GM12872 (cell line): ENCODE measurements at regions not wholly inside any gene's neighbourhood (a gene's known extent, or its start where the extent isn't known, plus 50 kb on each side); places are given as distances from the start of the nearest gene placed in this dataset.

ENCODE experiments used
- TF ChIP-seq, protein P1 (sequence below): IDR thresholded peaks from 3 replicates; pipeline ENCODE4 v1.5.1; 2011; ENCODE audit warnings: low read depth, mild to moderate bottlenecking, low read length, moderate library complexity; ENCODE audit not compliant: insufficient read depth

DNA sequence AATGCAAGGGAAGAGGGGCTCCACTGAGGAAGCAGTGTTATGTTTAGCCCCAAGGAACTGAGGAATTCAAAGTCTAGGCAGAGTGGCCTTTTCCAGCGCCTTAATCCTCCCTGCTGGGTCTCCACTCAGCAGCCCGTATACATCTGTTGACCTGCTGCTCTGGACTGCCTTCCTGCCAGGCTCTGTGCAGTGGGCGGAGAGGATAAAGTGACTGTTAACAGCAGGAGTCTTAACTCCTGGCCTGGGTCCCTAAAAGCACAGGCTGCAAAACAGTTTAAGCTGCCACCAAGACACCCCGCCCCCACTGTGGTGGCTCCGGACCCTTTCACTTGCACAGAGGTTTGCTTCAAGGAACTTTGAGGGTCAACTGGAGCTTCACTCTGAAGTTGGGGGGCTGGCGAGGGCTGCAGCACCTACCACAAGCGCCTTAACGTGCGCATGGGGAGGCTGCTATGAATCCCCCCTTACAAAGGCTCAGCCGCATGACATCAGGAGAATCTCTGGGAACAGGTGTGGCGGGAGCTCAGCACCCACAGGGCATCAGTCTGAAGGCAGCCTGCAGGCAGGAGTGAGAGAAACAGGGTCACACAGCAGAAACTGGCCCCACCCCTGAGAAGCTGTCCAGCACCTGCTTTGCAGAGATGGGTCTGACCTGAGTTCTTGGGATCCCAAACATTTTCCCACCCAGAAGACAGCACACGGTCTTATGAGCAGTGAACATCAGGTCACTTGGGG, 358.2 kb upstream of the GATB start:
- TF ChIP-seq, protein P1, sequence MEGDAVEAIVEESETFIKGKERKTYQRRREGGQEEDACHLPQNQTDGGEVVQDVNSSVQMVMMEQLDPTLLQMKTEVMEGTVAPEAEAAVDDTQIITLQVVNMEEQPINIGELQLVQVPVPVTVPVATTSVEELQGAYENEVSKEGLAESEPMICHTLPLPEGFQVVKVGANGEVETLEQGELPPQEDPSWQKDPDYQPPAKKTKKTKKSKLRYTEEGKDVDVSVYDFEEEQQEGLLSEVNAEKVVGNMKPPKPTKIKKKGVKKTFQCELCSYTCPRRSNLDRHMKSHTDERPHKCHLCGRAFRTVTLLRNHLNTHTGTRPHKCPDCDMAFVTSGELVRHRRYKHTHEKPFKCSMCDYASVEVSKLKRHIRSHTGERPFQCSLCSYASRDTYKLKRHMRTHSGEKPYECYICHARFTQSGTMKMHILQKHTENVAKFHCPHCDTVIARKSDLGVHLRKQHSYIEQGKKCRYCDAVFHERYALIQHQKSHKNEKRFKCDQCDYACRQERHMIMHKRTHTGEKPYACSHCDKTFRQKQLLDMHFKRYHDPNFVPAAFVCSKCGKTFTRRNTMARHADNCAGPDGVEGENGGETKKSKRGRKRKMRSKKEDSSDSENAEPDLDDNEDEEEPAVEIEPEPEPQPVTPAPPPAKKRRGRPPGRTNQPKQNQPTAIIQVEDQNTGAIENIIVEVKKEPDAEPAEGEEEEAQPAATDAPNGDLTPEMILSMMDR, result no peak

DNA sequence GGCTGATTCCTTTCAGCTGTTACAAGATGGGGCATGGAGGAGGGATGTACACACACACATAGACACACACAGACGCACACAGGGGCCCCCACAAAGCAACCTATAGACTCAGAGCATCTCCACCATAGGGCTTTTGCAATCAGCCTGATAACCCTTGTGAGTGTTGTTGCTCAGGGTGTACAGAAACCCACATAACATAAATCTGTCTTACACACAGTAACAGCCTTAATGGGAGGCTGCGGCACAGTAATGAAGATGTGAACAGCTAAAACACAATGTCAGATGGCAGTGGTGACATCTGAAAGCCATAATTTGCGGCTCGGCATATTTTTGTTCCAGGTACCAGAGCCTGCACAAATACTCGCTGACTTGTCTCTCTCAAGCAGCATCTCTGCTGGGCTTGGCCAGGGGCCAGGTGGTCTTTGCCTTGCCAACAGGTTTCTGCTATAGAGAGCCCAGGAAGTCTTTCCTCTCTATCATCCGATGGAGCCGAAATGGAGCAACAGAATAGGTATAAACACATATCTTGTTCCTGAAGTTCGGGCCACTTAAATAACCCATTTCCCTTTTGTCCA, 357.2 kb upstream of the GATB start:
- TF ChIP-seq, protein P1, result no peak

DNA sequence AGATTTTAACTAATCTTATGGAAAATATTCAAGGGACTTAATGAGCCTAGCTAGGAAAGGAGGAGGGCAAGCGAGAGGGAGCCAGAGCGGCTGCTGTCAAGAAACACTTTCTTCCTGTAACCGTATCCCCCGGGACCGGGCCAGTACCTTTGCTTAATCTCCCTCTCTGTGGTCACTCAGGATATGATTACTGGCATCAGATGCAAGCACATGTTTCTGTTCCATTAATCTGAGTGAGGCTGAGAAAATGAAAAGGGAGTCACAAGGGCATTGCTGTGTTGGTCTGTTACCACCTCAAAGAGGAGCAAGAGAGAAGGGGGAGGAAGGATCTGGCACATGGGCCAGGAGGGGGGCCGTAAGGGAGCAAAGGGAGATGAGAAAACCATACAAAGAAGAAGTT, 356.7 kb upstream of the GATB start:
- TF ChIP-seq, protein P1, result no peak

DNA sequence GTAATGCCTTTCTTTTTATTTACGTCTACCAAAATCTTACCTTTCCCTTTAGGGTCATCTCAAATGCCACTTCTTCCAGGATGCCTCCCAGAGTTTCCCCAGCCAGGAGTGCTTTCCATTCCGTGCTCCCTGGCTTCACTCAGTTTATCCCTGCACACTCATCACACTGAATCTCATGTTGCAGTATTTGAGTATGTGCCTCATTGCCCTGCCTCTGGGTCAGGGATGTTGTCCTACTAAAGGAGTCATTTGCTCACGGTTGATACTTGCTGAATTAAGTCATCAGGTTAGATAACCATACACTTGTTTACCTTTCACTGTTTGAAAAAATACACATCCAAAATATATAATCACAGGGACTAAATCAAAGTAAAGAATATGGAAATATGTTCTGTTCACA, 356.2 kb upstream of the GATB start:
- TF ChIP-seq, protein P1, result no peak

DNA sequence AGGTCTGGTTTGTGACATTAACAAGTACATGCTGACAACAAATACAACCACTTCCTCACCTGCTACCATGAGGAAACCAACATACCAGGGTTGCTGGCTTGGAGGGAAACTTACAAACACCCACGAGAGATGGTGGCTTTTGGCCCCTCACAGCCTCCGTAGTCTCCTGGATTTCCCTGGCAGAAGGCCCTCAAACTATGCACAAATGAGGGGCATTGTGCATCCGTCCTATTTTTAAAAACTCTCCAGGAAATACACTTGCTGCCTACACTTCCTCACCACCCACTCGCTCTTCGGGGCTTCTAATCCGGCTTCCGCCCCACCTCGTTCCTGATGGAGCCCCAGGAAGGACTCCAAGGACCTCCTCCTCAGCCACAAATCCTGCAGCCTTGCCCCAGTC, 355.0 kb upstream of the GATB start:
- TF ChIP-seq, protein P1, result no peak

DNA sequence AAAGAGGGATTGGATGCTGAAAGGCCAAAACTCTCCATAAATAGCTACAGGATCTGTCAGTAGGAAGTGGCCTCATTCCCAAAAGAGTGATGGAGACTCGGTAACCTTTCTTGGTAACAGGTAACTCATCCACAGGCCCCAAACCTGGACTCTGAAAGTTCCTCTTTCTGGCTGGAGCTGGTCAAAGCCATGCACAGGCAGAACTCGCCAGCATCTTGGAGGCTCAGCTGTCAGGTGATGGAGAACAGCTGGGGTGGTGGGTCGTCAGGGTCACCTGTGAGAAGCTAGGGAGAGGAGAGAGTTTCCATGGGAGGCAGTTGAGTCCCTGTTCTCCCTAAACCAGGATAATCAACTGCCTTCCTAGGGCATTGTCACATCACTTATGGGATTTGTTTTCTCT, 354.3 kb upstream of the GATB start:
- TF ChIP-seq, protein P1, result no peak

DNA sequence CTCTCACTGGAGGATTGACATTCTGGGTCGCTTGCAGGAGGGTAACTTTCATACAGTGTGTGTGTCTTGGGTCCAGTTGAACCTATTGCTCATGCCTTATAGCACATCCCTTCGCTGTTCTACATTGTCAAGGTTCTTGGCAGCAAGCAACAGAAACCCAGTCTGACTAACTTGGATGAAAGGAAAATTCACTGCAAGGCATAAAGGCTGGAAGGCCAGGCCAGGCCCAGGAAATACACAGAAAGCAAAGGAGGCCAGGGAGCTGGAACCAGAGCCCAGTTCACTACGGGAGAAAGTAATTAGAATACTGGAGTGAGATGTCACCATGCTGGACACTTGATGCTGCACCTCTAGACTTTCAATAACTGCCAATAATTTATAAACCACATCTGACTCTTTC, 353.8 kb upstream of the GATB start:
- TF ChIP-seq, protein P1, result no peak
